Cardiac fibroblast (primary cell): ENCODE measurements at regions not wholly inside any gene's neighbourhood (a gene's known extent, or its start where the extent isn't known, plus 50 kb on each side); places are given as distances from the start of the nearest gene placed in this dataset.
"Not testable (repeated sequence)": the region's sequence is repeated elsewhere in the genome, so short reads cannot be mapped to it uniquely, and the experiment has no call there.

Experiments used
- DNase-seq, 2 donors: peaks; one replicate each; pipeline versions ENCODE4 v3.0.0 to v3.0.0-alpha.2; 2010; ENCODE audit warnings: low read depth in 2 of 2
- H3K4me3 ChIP-seq, 2 donors: replicated peaks in 1 of 2; 1 replicate in 1 of 2; 2 replicates in 1 of 2; pipeline ENCODE4 v1.5.1; 2011; ENCODE audit warnings: low read depth in 2 of 2, low read length in 2 of 2, mild to moderate bottlenecking in 2 of 2, moderate library complexity in 1 of 2
- TF ChIP-seq, protein P1 (sequence below): IDR thresholded peaks from one replicate; pipeline ENCODE4 v1.5.1; 2011; ENCODE audit warnings: low read depth, mild to moderate bottlenecking, low read length, inconsistent platforms

DNA sequence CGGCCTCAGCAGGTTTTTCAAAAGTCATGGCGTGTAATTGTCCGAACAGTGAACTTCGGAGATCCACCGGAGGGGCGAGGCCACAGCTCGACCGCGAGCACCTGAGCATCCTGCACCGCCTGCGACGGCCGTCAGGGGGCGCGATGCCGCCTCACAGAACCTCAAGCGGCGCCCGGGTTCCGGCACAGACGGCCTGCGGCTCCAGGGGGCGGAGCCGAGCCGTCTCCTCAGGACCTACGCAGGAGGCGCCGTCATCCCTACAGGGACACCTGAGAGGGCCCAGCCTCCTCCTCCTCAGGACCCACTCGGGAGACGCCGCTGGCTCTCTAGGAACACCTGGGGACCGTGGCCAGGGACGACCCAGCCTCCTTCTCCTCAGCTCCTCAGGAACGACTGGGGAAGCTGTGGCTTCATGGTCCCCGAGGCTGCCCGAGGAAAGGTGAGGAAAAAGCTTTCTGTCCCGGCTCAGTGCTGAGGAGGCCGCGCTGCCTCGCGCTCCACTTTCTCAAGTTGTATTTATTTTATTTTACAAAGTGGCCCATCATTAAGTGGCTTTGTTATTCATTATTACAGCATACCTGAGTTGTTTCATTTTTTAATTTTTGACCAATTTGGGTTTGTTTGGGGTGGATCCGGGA is 197.3 kb downstream of the LMLN start:
- not testable (repeated sequence) for H3K4me3 ChIP-seq, DNase-seq

DNA sequence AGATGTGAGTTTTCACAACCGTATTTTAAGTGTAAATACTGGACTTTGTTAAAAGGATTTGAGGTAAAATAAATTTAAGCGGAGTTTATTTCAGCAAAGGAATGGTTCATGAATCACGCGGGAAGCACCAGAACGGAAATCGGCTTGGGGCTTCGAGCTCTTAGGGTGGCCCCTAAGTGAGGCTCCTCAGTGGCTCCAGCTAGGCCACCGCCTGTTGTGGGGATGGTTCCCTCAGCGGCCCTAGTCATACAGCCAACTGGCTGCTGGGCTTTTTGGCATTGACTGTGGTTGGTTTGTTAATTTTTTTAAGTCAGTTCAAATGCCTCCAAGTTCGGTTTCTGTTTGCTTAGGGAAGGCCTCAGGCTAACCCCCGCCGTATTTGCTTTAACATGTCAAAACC is 198.0 kb downstream of the LMLN start:
- not testable (repeated sequence) for H3K4me3 ChIP-seq

DNA sequence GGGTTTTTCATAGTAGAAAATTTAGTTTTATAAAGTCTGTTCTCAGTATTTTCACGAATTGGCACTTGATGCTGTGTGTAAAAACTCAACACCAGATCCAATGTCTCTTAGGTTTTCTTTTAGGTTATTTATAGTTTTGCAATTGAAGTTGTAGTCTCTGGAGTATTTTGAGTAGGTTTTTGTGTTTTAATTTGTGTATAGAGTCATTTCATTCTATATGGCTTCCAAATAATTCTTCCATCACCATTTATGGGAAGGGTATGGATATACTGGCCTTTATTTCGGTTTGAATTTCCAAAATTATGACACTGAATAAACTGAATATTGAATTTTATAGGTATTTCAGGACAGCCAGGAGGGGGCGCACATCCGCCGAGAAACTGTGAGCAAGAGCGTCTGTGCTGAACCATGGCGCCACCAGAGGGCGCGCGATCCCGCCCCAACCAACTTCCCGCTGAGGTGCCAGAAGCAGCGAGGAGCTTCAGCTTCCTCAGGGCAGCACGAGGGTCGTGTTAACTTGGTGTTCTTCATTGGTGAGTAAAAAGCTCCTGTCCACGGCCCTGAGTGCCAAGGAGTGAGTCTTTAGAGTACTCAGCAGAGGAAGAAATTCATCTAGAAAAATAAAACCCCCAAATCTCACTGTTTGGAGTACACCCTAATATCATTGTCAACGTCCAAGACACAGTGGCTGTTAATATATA is 207.5 kb downstream of the LMLN start:
- TF ChIP-seq, protein P1, sequence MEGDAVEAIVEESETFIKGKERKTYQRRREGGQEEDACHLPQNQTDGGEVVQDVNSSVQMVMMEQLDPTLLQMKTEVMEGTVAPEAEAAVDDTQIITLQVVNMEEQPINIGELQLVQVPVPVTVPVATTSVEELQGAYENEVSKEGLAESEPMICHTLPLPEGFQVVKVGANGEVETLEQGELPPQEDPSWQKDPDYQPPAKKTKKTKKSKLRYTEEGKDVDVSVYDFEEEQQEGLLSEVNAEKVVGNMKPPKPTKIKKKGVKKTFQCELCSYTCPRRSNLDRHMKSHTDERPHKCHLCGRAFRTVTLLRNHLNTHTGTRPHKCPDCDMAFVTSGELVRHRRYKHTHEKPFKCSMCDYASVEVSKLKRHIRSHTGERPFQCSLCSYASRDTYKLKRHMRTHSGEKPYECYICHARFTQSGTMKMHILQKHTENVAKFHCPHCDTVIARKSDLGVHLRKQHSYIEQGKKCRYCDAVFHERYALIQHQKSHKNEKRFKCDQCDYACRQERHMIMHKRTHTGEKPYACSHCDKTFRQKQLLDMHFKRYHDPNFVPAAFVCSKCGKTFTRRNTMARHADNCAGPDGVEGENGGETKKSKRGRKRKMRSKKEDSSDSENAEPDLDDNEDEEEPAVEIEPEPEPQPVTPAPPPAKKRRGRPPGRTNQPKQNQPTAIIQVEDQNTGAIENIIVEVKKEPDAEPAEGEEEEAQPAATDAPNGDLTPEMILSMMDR = peak; percentile 37
- H3K4me3 ChIP-seq = not testable (repeated sequence)
- DNase-seq = peak; percentile 33 to 42

More for the DNA sequence above, 198.0 kb downstream of the LMLN start:
- DNase-seq = not testable (repeated sequence)

DNA sequence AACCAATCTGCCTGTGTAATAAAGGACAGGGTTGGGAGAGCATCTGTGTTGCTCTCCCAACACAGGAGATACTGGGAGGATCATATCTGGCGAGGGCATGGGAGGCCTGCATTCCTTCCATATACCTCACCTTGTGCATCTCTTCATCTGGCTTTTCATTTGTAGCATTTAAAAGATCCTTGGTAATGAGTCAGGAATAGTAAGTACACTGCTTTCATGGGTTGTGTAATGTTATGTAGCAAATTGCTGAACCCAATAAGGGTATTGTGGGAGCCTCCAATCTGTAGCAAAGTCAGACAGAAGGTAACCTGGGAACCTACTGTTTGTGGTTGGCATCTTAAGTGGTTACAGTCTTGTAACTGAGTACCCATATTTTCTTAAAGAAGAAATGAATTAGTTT is 210.8 kb downstream of the LMLN start:
- peak in 1 of 2 donors; percentile 2 for DNase-seq
- not testable (repeated sequence) for H3K4me3 ChIP-seq

DNA sequence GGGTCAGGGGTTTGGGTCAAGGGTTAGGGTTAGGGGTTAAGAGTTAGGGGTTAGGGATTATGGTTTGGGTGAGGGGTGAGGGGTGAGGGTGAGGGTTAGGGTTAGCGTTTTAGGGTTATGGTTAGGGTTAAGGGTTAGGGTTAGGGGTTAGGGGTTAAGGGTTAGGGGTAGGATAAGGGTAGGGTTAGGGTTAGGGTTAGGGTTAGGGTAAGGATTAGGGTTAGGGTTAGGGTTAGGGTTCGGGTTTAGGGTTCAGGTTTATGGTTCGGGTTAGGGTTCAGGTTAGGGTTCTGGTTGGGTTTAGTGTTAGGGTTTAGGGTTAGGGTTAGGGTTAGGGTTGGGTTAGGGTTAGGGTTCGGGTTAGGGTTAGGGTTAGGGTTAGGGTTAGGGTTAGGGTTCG is 213.1 kb downstream of the LMLN start:
- not testable (repeated sequence) for H3K4me3 ChIP-seq, DNase-seq

DNA sequence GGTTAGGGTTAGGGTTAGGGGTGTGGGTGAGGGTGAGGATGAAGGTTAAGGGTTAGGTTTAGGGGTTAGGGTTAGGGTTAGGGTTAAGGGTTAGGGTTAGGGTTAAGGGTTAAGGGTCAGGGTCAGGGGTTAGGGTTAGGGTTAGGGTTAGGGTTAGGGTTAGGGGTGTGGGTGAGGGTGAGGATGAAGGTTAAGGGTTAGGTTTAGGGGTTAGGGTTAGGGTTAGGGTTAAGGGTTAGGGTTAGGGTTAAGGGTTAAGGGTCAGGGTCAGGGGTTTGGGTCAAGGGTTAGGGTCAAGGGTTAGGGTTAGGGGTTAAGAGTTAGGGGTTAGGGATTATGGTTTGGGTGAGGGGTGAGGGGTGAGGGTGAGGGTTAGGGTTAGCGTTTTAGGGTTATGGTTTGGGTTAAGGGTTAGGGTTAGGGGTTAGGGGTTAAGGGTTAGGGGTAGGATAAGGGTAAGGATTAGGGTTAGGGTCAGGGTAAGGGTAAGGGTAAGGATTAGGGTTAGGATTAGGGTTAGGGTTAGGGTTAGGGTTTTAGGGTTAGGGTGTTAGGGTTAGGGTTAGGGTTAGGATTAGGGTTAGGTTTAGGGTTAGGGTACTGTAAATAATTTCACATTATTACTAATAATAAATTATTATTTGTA is 214.0 kb downstream of the LMLN start:
- H3K4me3 ChIP-seq, DNase-seq: not testable (repeated sequence)
